HG02763 (cell line): ENCODE measurements at regions not wholly inside any gene's neighbourhood (a gene's known extent, or its start where the extent isn't known, plus 50 kb on each side); places are given as distances from the start of the nearest gene placed in this dataset.

ENCODE experiments used
- ATAC-seq: cut with Tn5 transposase; IDR thresholded peaks from one replicate; pipeline ENCODE4 v1.9.1; 2021; ENCODE audit warnings: mild to moderate bottlenecking, moderate library complexity; ENCODE audit not compliant: unreplicated experiment

DNA sequence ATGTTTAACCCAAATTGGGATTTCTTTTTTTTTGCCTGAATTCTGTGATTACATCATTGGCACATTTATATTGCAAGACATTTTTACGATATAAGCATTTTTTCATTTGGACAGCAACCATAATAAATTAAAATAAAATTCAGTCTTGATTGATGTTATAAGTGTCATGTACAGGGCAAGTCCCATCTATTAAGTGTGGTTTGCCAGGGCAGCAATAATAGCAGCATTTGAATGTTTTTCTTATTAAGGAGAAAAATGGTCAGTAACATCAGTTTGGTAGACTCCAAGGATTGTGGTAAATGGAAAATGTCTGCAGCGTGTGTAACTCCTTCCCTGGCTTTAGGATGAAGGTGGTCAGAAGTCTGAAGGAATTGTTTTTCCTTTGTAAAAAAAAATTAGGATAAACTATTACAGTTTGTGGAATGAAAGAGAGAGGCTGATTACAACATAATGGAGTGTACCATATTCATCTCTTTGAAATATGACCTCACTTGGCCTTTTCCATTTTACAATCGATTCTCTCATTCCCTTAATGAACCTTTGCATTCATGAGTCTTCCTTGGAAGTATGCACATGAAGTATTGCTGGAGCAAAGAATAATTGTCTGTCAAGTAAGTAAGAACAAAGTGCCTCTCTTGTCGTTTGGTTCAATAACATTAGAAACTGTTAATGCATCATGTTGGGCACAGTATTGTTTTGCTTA is 405.4 kb upstream of the THRB start:
- ATAC-seq: no peak

- no peak for ATAC-seq
Observed at GRCh38 chr3:24905266-24905665, 410.6 kb upstream of the THRB start.

- ATAC-seq: no peak
Observed at GRCh38 chr3:24907106-24907505, 412.5 kb upstream of the THRB start.

DNA sequence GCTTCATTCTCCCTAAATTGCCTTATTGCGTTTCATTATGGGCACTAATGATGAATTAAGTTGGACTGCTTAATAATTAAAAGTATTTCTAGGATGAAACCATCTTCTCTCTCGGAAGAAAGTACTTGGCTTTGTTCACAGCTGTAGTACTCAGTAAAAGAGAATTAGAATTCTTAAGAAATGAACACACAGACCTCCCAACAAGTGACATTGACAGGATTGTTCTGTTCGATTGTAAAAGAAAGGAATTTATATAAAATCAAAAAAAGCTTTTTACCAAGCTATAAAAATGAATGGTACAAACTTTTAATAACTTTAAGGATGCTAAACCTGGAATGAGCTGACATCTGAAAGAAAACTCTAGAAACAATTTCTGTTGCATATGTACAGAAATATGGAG is 416.4 kb upstream of the THRB start:
- no peak for ATAC-seq

DNA sequence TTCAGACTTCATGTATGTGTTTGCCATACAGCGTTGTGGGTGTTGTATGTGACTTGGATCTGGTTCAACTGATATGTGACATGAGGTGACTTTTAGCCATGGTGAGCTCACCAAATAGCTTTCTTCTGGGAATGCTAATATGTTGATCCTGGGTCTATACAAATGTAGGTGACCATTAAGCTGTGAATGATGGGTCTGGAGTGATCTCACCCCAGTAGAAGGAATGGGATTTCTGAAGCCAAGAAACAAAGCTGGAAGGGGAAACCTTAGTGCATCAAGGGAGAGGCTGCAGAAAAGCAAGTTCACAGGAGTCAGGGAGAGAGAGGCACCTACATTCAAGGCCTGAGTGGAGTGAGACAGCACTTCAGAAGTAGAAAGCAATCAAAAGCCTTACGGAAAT is 421.0 kb upstream of the THRB start:
- ATAC-seq: no peak

DNA sequence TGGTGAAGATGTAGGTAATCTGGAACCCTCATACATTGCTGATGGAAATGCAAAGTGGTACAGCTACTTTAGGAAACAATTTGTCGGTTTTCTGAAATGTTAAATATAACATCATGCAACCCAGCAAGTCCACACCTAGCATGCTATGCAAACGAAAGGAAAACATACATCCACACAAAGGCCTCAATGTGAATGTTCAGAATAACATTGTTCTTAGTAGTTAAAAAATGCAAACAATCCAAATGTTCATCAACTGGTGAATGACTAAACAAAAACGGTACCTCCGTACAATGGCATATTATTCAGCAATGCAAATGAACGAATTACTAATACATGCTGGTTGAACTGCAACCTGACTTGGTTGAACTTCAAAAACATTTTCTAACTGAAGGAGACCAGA is 423.3 kb upstream of the THRB start:
- no peak for ATAC-seq

DNA sequence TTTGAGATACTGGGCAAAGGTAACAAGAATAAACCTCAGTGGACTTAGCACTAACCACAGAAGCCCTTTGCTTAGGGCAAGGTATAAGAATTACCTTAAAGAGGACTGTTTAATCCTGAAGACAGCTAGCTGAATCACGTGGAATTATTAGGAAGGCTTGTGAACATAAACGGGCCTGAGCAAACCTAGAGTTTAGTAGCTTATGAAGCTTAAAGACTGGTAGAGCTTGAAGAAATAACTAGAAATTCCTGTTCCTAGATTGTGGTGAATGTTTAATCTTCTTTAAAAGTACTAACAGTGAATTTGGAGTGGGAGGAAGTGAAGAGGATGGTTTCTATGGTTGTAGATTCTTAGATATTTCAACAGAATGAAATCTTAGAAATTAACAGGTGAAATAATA is 428.9 kb upstream of the THRB start:
- ATAC-seq: no peak

DNA sequence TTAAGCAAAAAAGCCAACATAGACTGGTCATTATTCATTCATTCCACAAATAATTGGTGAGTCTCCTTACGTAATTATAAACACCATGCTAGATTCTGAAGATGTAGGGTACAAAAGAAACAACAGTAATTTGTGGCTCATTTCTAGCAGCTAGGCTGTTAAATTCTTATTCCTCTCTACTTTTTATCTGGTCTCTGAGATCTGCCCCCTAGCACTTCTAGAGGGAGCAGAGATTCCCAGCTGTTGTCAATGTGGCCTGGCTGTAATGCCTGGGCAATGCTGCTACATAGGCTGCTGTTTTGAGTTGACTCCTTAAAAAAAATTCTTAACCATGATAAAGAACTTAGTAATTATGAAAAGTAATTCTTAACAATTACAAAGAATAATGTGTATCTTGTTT is 434.9 kb upstream of the THRB start:
- no peak for ATAC-seq

DNA sequence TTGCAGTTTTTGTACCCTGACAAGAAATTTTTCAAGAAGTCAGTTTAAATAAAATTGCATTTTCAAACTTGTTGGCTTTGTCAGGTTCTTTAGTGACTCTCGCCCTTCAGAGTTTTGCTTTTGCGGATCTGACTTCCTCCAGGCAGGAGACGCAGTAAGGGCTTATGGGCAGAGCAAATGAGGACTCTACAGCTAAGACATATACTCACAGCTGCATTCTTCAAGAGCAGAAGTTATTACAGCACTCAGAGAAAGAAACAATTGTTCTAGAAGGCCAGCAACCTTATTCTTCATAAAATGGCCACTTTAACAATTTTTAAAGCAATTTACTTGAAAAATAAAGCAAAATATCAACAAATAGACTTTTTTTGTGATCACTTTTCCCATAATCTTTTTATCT is 438.8 kb upstream of the THRB start:
- no peak for ATAC-seq

DNA sequence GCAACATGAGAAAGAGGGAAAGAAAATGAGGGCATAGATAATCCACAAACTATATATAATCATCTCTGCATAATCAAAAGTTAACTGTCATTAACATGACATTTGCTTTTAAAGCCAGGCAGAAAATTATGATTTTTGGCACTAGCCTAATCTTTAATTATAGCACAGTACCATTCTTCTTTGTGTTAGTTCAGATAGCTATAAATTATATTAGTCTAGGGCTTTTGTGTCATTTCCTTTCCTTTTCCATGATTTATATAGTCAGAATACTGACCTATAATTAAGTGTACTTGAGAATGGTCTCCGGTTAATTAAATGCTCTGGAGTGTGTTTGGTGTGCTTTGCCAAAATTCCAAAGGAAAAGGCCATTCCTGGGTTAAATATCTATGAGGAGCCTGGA is 441.9 kb upstream of the THRB start:
- ATAC-seq: no peak

GRCh38 chr3:24937228-24937627 is 442.6 kb upstream of the THRB start:
- no peak for ATAC-seq

DNA sequence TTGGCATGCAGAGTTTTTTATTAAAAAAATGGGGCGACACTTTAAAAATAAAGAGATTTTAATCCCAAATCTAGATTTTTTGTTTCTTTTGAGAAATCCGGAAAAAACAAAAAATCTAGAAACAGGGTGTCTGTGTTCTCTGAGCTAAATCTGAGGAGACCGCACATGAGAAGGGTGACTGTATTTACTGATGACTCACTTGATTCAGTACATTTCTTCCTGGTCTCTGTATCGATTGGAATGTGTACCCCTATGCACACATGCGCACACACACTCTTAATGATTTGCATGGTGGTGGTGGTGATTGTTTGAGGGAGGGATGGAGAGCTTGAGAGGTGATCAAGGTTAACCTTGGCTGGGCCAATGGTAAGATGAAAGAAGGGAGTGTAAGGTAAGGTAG is 443.1 kb upstream of the THRB start:
- no peak for ATAC-seq

DNA sequence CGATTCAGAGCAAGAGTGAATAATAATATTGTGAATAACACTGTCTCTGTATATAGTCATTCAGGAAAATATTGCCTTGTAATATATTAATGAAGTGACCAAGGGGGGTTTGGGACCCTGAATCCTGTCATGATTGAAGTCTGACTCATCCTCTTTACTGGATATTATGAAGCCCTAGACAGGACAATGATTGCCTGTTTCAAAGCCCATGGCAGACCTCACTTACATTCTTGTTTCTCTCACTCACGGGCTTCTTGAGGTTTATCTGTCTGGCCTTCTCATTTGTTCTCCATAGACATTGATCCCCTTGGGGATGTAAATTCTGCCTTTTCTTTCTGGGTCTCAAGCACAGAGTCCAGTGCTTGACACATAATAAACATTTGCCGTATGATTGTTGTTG is 449.3 kb upstream of the THRB start:
- no peak for ATAC-seq

DNA sequence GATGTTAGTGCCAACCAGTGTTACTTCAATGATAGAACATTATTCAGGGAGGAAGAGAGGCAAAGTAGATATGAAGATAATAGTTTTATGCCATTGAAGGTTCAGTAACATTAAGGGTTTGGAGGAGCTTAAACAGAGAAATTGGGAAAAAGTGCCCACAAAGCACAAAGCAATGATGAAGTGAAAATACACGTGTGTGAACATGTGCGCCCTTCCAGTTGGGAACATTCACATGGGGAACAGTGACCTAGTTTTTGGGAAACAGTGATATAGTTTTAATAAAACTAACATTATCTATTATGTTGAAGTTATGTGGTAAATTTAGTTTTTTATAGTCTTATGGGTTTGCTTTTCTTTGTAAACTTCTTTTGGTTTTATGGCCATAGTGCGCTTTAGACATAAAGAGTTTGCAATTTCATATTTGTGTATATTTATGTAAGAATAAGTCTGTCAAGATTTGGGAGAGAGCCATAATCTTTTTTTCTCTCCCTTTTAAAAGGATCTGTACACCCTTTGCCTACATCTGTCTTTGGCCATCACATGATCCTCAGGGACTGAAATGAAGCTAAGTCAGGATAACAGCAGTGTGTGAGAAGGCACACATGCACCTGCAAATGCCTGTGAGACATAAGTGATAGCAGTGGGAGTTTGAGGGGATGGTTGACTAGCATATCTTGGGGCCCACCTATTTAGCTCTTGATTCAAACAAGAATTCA is 450.3 kb upstream of the THRB start:
- no peak for ATAC-seq

- ATAC-seq: no peak
Observed at GRCh38 chr3:24945563-24945962, 450.9 kb upstream of the THRB start.

GRCh38 chr3:24947103-24947502 is 452.5 kb upstream of the THRB start:
- ATAC-seq: no peak

GRCh38 chr3:24951180-24951579 is 456.5 kb upstream of the THRB start:
- no peak for ATAC-seq

DNA sequence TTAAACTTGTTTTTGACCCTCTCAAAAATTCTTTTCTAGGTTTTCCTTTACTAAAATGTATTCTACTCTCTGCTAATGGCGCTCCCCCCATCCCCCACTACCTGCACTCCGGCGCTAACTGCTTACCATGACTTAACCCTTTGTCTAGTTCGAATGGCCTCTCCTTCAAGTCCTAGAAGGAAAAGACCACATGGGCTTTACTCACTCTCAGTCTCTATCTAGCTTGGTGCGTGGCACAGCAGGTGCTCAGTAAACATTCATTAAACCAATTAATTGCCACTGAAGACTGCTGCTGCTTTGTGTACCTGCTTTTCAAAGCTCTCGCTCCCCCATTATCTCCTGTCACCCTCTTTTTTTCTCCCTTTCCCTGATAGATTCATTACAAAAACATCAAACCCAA is 457.7 kb upstream of the THRB start:
- no peak for ATAC-seq

- no peak for ATAC-seq
Observed at GRCh38 chr3:24953060-24953771, 458.6 kb upstream of the THRB start.

GRCh38 chr3:24956613-24957012 is 462.0 kb upstream of the THRB start:
- no peak for ATAC-seq

DNA sequence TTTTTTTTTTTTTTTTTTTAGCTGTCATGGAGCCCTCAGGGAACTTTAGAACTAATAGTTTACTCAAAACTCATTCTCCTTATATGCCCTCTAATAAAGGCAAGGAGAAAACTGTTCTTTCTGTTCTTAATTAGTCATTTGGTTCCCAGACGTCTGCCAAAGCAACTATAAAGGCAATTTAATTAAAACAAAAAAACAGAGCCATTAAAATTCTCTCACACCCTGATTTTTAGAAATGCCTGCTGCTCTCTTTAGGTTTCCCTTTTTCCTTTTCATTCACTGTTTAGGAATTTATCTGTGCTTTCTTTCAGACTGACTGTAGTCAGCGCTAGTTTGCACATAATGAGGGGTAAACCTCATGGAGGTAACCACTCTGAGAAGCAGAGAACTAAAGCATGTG is 463.6 kb upstream of the THRB start:
- ATAC-seq: no peak

DNA sequence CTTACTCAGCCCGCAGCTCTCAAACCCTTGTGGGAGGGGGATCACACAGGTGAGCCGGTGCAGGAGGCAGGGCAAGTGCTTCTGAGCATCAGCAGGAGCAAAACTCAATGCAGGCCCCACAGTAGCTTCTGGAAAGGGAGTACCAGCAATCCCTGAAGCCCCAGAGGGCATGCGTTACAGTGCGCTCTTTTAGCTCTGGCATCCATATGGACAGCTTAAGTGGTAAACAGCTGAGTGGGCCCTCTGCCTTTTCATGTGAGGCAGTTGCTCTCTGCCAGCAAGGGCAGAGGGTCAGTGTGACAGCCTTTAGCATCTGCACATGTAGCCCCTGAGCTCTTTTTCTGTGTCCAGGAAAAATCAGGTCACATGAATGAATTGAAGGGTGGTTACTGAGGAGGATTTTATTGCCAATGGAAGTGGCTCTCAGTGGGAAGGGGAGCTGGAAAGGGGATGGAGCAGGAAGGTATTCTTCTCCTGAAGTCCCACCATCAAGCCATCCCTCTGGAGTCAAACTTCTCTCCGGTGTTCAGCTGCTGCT is 464.3 kb upstream of the THRB start:
- ATAC-seq: no peak
